ENCODE measurements at regions not wholly inside any gene's neighbourhood (a gene's known extent, or its start where the extent isn't known, plus 50 kb on each side); places are given as distances from the start of the nearest gene placed in this dataset.

- no TSS peak for BruUV-seq (replicated peaks)
- Histone ChIP-seq H3K79me2 (ENCODE audit: insufficient read depth, low read length) (no peaks in the 10 kb centered on the region), H3K27ac (ENCODE audit: extremely low read length, insufficient read depth, low read length) (no peak overlapping the region), H3K4me2 (ENCODE audit: low read depth, low read length) (no peak overlapping the region), H4K20me1 (ENCODE audit: insufficient read depth, low read length) (no peaks in the 10 kb centered on the region), H3K9ac (ENCODE audit: insufficient read depth, low read depth, low read length) (no peak overlapping the region), H3K4me1 (ENCODE audit: insufficient read depth, low read length) (no peaks in the 10 kb centered on the region), H3K36me3 (replicated peaks in 1 of 2; ENCODE audit: control insufficient read depth in 1 of 2, insufficient read depth in 2 of 2, low read length in 2 of 2) (no peaks in the 10 kb centered on the region), H2AFZ (ENCODE audit: low read length) (no peak overlapping the region), H3K4me3 (replicated peaks in 1 of 3; ENCODE audit: insufficient read depth in 1 of 3, low read depth in 2 of 3, low read length in 3 of 3) (no peak overlapping the region), H3K9me3 (ENCODE audit: low read length) (peaks cover 94% of the 10 kb centered on the region), H3K27me3 (ENCODE audit: control insufficient read depth in 1 of 2, insufficient read depth in 2 of 2, low read length in 2 of 2) (no peaks in the 10 kb centered on the region)
- DNase-seq (ENCODE audit: low spot score), result no peak
- ChIA-PET CTCF (ENCODE audit: low intra/inter-chr PET ratio, low total read pairs) (no interaction called here), POLR2A (no interaction called here)
- ATAC-seq, result no peak
- WGBS (ENCODE audit: low lambda C conversion rate), result 2% methylated on average over 2 of the region's 2 CpGs
- no peak for FAIRE-seq
- intact Hi-C loops (cut with micrococcal nuclease; ENCODE audit: unreplicated experiment) (no loop called here), in situ Hi-C loops (cut with HindIII; ENCODE audit: extremely low pct_ligation_motif_present, low pct_unique_long_range_greater_than_20kb) (no loop called here)
- TF ChIP-seq PBX3 (CRISPR knock-in tag; IDR thresholded peaks at IDR 0.05; ENCODE audit: borderline replicate concordance), result no peak
- TF ChIP-seq SSRP1 (CRISPR knock-in tag; IDR thresholded peaks at IDR 0.05), result no peak
- TF ChIP-seq TSC22D2 (CRISPR knock-in tag; IDR thresholded peaks at IDR 0.05; ENCODE audit: borderline replicate concordance), result no peak
- TF ChIP-seq TBX2 (CRISPR knock-in tag; IDR thresholded peaks at IDR 0.05; ENCODE audit: borderline replicate concordance), result no peak
- no peak for TF ChIP-seq ADNP (CRISPR knock-in tag; IDR thresholded peaks at IDR 0.05)
- TF ChIP-seq ZNF775 (CRISPR knock-in tag; IDR thresholded peaks at IDR 0.05; ENCODE audit: borderline replicate concordance), result no peak
- no peak for TF ChIP-seq GLMP (CRISPR knock-in tag; IDR thresholded peaks at IDR 0.05; ENCODE audit: borderline replicate concordance)
- no peak for TF ChIP-seq TP53 (CRISPR knock-in tag; conservative IDR thresholded peaks at IDR 0.05)
- TF ChIP-seq HMG20A (CRISPR knock-in tag; IDR thresholded peaks at IDR 0.05; ENCODE audit: borderline replicate concordance), result no peak
- TF ChIP-seq HMGXB4 (CRISPR knock-in tag; IDR thresholded peaks at IDR 0.05; ENCODE audit: borderline replicate concordance in 1 of 2, low read depth in 1 of 2), result no peak
- no peak for TF ChIP-seq ZSCAN21 (CRISPR knock-in tag; IDR thresholded peaks at IDR 0.05; ENCODE audit: borderline replicate concordance)
- no peak for TF ChIP-seq GZF1 (CRISPR knock-in tag; IDR thresholded peaks at IDR 0.05)
- TF ChIP-seq NR0B2 (CRISPR knock-in tag; IDR thresholded peaks at IDR 0.05), result no peak
- no peak for TF ChIP-seq ETS1 (CRISPR knock-in tag; IDR thresholded peaks at IDR 0.05)
- no peak for TF ChIP-seq ZZZ3 (CRISPR knock-in tag; IDR thresholded peaks at IDR 0.05; ENCODE audit: borderline replicate concordance)
- no peak for TF ChIP-seq EED (CRISPR knock-in tag; IDR thresholded peaks at IDR 0.05)
Measured at GRCh38 chr6:164442572-164442971, 866.8 kb downstream of the C6orf118 start.

All from HepG2 (cell line).